ENCODE measurements at regions not wholly inside any gene's neighbourhood (a gene's known extent, or its start where the extent isn't known, plus 50 kb on each side); places are given as distances from the start of the nearest gene placed in this dataset.
A peak's percentile ranks its signal among the peaks of the same experiment; 100 is the strongest.

- peak; percentile 87 for DNase-seq (ENCODE audit: low read depth)
- TF ChIP-seq CTCF (conservative IDR thresholded peaks at IDR 0.05; ENCODE audit: low read length), result no peak
- H3K4me3 ChIP-seq (ENCODE audit: low read length), result peak overlapping the region; percentile 89
Measured at GRCh38 chr11:8811571-8811970, 99.4 kb upstream of the AKIP1 start.

- peak; percentile 67 for DNase-seq (ENCODE audit: low read depth)
- no peak for TF ChIP-seq CTCF (conservative IDR thresholded peaks at IDR 0.05; ENCODE audit: low read length)
- H3K4me3 ChIP-seq (ENCODE audit: low read length), result no peak overlapping the region
Measured at GRCh38 chr11:8812438-8812837, 98.6 kb upstream of the AKIP1 start.

GRCh38 chr11:8813658-8814057 lies 97.3 kb upstream of the AKIP1 start:
- DNase-seq (ENCODE audit: low read depth), result peak; percentile 89
- H3K4me3 ChIP-seq (ENCODE audit: low read length), result no peak overlapping the region
- TF ChIP-seq CTCF (conservative IDR thresholded peaks at IDR 0.05; ENCODE audit: low read length), result peak; percentile 96

GRCh38 chr11:8814209-8814922 lies 96.6 kb upstream of the AKIP1 start:
- H3K4me3 ChIP-seq (ENCODE audit: low read length), result no peak overlapping the region
- peak; percentile 40 for DNase-seq (ENCODE audit: low read depth)
- no peak for TF ChIP-seq CTCF (conservative IDR thresholded peaks at IDR 0.05; ENCODE audit: low read length)

GRCh38 chr11:8814923-8815240 lies 96.1 kb upstream of the AKIP1 start:
- TF ChIP-seq CTCF (conservative IDR thresholded peaks at IDR 0.05; ENCODE audit: low read length), result no peak
- DNase-seq (ENCODE audit: low read depth), result peak; percentile 77
- H3K4me3 ChIP-seq (ENCODE audit: low read length), result no peak overlapping the region

GRCh38 chr11:8818421-8818820 lies 92.6 kb upstream of the AKIP1 start:
- no peak overlapping the region for H3K4me3 ChIP-seq (ENCODE audit: low read length)
- no peak for TF ChIP-seq CTCF (conservative IDR thresholded peaks at IDR 0.05; ENCODE audit: low read length)
- no peak for DNase-seq (ENCODE audit: low read depth)

GRCh38 chr11:8820401-8820800 lies 90.6 kb upstream of the AKIP1 start:
- no peak for TF ChIP-seq CTCF (conservative IDR thresholded peaks at IDR 0.05; ENCODE audit: low read length)
- no peak for DNase-seq (ENCODE audit: low read depth)
- H3K4me3 ChIP-seq (ENCODE audit: low read length), result no peak overlapping the region
